HG02943 (cell line): ENCODE measurements at regions not wholly inside any gene's neighbourhood (a gene's known extent, or its start where the extent isn't known, plus 50 kb on each side); places are given as distances from the start of the nearest gene placed in this dataset.
"Not testable (repeated sequence)": the region's sequence is repeated elsewhere in the genome, so short reads cannot be mapped to it uniquely, and the experiment has no call there.

Experiments used
- ATAC-seq: cut with Tn5 transposase; IDR thresholded peaks from one replicate; pipeline ENCODE4 v1.9.1; 2021; ENCODE audit warnings: mild to moderate bottlenecking, low read depth, moderate library complexity; ENCODE audit not compliant: unreplicated experiment

DNA sequence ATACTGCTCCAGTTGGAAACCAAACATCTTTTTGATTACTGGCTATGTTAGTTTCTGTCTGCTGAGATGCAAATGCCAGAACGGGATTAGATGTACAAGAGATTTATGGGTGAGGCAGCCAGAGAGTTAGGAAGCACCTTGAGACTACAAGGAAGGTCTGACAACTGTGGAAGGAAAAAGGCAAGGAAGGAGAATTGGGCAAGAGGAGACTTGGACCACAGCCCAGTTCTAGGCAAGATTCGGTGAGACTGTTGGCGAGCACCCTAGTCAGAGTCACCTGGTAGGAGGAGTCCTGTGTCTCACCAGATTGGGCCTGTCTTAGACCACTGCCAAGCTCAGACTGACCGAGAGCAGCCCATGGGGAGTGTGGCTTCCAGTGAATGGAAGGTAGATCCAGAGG, 91.8 kb upstream of the F13A1 start:
- no peak for ATAC-seq

DNA sequence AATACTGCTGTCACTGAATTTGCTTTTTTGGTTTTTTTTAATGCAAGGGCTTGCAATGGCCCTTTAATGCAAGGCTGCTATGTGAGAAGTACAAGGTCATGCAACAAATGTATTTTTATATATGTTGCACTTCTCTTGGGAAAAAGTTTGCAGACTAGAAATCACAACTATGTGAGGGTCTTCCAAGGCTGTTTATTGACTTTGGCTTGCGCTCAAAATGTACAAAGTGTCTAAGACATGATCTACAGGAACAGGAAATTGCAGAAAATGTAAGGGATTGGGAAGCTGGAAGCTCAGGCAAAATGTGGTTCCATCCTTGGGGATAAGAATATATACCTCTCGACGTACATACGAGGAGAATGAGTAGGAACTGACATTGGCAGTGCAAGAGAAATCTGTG, 92.2 kb upstream of the F13A1 start:
- no peak for ATAC-seq

DNA sequence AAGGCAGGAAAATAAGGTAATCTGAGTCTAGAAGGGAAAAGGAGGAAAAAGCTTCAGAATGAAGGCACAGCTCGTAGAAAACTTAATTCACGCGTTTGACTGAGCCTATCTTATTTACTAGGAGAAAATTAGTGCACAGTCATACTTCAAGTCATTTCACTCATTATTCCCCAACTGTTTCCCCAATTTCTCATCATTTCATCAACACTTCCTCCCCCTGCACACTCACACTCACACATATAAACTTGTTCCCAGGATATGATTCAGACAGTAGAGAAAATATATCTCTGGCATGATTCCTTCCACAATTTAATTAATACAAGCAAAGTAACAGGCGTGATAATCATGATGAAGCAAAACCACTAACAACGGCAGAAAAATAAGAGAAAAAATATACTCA, 94.5 kb upstream of the F13A1 start:
- ATAC-seq: no peak

- ATAC-seq: no peak
Measured at GRCh38 chr6:6417475-6417874, 97.0 kb upstream of the F13A1 start.

GRCh38 chr6:6418421-6418820, 98.0 kb upstream of the F13A1 start:
- ATAC-seq: no peak

- ATAC-seq: no peak
Measured at GRCh38 chr6:6420107-6420506, 99.6 kb upstream of the F13A1 start.

- no peak for ATAC-seq
Measured at GRCh38 chr6:6434151-6434550, 113.7 kb upstream of the F13A1 start.

DNA sequence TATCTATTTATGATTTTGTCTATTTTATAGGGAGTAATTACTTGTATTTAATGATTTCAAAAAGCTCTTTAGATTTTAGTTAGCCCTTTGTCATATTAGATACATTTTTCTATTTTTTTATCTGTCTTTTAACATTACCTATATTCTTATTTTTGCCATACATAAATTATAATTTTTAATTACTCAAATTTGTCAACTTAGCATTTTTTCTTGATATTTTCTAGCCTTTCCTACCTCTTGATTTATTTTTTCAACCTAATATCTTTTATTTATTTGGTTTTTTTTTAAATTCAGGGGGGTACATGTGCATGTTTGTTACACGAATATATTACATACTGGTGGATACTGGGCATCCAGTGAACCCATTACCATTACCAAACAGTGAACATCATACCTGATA, 114.3 kb upstream of the F13A1 start:
- no peak for ATAC-seq

GRCh38 chr6:6436366-6436765, 115.9 kb upstream of the F13A1 start:
- no peak for ATAC-seq

GRCh38 chr6:6436946-6437345, 116.5 kb upstream of the F13A1 start:
- ATAC-seq: no peak

- no peak for ATAC-seq
Measured at GRCh38 chr6:6438286-6438685, 117.8 kb upstream of the F13A1 start.

DNA sequence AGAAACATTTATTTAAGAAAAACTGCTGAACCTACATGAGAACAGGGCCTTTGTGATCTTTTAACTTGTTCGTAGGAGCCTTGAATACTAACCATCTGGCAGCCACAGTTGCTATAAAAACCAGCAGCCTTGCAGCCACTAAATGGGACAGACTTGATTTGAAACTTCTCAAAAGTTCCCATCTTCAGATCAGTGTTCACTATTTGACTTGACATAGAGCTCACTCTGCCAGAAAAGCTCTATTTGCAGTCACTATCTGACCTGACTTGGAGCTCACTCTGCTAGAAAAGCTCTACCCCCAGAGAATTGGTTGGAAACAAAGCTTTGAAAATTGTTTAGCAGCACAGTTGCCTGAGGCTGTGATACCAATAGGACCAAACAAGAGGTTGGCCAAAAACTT, 119.3 kb upstream of the F13A1 start:
- no peak for ATAC-seq

GRCh38 chr6:6452002-6452401, 131.5 kb upstream of the F13A1 start:
- ATAC-seq: no peak

- ATAC-seq: no peak
Measured at GRCh38 chr6:6453186-6453585, 132.7 kb upstream of the F13A1 start.

DNA sequence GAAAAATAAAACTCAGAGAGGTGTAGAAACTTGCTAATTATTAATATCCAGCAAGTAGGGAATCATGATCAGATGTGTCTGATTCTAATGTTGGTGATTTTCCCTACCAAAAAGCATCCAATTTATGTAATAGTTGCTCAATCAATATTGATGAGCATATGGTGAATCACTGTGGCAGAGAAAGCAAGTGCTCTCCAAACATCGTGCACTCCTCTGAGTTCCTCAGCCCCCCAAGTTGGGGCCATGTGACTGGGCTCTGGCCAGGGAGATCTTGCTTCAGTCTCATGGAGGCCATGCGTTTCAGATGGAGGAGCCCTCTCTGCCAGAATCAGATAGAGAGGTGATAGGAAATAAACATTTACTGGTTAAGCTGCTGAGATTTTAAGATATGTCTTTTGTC, 133.2 kb upstream of the LY86 start:
- ATAC-seq: no peak

- ATAC-seq: no peak
Measured at GRCh38 chr6:6458172-6458571, 130.3 kb upstream of the LY86 start.

GRCh38 chr6:6459963-6460362, 128.6 kb upstream of the LY86 start:
- not testable (repeated sequence) for ATAC-seq

DNA sequence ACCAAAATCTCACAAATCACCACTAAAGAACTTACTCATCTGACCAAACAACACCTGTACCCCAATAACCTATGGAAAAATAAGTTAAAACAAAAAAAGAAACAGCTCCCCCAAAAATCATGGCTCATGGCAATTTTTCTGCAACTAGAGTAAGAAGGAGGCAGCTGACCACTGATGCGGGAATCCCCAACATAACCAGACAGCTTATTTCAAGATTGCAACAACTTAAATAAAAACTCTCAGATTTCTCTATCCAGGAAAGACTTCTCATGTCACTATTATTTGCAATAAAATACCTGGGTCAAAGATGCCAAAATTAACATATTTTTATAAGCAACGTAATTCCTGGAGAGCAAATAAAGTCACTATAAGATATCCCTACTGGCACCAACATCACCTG, 128.1 kb upstream of the LY86 start:
- ATAC-seq: no peak

DNA sequence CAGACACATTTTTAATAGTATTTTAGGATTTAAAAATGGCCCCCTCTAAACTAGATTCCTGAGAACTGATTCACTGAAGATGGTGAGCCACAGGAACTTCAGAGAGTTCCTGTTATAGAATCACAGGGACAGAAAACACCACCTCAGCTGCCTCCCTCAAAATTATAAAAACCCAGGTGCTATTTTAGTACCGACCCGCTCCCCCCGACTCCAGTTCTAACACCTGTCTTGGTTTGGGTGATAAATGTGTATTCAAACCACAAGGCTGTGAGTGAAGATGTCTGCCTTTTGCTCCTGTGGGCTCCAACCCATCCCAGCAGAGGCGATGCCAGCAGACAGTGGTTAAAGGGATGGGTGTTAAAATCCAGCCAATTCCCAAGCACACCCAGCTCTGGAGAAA, 127.4 kb upstream of the LY86 start:
- no peak for ATAC-seq

DNA sequence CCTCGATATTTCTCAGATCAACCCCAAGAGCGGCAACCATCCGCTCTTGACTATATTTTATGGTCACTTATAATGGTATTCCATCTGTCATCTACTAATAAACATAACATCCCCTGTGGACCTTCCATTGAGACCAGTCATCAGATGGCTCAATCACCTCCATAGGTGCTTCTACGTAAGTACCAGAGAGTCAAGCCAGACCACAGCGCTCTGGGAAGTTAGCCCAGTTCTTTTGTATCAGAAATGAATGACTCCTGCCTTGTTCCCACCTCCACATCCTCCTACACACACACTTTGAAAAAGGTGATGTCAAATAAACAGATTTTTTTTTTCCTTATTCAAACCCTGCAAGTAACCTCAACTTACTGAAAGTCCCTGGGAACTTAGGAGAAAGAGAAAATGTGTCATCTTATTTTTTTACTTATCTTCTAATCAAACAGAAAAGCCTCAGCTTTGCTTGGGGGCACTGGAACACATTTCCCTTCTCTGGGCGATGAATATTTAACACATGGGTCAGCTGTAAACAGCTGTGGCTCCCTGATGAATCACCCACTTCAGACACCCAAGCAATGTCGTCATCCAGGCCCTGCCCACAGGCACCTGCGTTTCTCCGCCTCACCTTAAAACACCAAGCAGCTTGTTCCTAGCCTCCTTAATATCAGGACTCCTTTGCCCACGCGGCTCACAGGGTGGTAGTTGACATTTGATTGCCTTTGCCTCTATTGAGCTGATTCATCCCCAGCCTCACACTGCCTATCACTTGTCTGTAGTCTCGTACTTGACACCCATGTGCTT, 121.4 kb upstream of the LY86 start:
- ATAC-seq: no peak

- ATAC-seq: no peak
Measured at GRCh38 chr6:6469074-6469473, 119.4 kb upstream of the LY86 start.

DNA sequence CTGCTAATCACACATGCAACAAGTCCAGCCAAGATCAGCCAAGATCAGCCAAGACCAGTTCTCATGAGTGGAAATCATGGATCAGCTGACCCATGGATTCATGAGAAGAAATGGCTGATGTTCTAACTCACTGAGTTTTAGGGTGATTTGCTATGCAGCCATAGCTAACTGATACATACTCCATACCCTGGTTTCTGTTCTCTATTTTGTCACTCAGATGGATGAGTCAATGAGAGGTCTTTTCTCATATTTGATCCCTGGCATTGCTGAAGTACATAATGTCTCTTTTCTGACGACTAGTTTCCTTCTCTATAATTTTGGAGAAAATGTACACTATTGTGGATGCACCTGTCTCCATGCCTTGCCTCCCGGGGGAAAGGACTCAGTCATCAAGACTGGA, 118.4 kb upstream of the LY86 start:
- ATAC-seq: no peak

DNA sequence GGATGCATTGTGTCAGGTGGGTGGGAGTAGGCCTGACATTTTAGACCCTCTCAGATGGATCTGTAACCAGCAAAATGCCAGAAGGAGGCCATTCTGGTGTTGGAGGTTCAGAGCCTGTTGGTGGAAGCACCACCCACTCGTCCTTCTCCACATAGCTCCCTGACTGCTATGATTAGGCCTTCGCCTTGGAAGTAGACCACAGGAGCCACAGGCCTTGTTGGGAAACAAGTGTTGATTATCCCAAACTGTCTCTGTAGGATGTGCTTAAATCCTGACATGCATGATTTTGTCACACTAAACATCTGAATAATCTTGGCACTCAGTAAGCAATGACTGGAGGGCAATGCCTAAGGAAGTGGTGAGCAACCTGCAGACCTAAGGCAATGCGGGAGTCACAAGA, 117.2 kb upstream of the LY86 start:
- ATAC-seq: no peak
